ENCODE measurements at regions not wholly inside any gene's neighbourhood (a gene's known extent, or its start where the extent isn't known, plus 50 kb on each side); places are given as distances from the start of the nearest gene placed in this dataset.

- TF ChIP-seq, protein P1, sequence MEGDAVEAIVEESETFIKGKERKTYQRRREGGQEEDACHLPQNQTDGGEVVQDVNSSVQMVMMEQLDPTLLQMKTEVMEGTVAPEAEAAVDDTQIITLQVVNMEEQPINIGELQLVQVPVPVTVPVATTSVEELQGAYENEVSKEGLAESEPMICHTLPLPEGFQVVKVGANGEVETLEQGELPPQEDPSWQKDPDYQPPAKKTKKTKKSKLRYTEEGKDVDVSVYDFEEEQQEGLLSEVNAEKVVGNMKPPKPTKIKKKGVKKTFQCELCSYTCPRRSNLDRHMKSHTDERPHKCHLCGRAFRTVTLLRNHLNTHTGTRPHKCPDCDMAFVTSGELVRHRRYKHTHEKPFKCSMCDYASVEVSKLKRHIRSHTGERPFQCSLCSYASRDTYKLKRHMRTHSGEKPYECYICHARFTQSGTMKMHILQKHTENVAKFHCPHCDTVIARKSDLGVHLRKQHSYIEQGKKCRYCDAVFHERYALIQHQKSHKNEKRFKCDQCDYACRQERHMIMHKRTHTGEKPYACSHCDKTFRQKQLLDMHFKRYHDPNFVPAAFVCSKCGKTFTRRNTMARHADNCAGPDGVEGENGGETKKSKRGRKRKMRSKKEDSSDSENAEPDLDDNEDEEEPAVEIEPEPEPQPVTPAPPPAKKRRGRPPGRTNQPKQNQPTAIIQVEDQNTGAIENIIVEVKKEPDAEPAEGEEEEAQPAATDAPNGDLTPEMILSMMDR (IDR thresholded peaks at IDR 0.05), result no peak
- no peak for TF ChIP-seq EZH2 (IDR thresholded peaks at IDR 0.05; ENCODE audit: borderline replicate concordance, insufficient read depth, low read depth, low read length, poor library complexity, severe bottlenecking)
These were observed 380.7 kb upstream of the KCNMB2 start for GRCh38 chr3:178155521-178155920.
